Psoas muscle (tissue), 7 donors: ENCODE measurements at regions not wholly inside any gene's neighbourhood (a gene's known extent, or its start where the extent isn't known, plus 50 kb on each side); places are given as distances from the start of the nearest gene placed in this dataset.

Experiments
- ATAC-seq, 4 donors: fragments of 200-7000 bp; cut with Tn5 transposase; one replicate each; pipeline ENCODE4 v1.9.1; 2020; ENCODE audit warnings: moderate library complexity in 3 of 4, mild to moderate bottlenecking in 2 of 4
- DNase-seq, 2 donors: peaks; one replicate each; pipeline ENCODE4 v3.0.0-alpha.2; 2020
- H3K27ac ChIP-seq: fragments of 200-600 bp; one replicate; pipeline ENCODE4 v1.8.0; 2022
- H3K27me3 ChIP-seq, 3 donors: fragments of 200-600 bp in 1 of 3; one replicate each; pipeline versions ENCODE4 v1.6.1 to v1.8.0; 2013 to 2022; ENCODE audit warnings: low read length in 2 of 3, mild to moderate bottlenecking in 2 of 3, moderate library complexity in 1 of 3; ENCODE audit not compliant: insufficient read depth in 3 of 3
- H3K36me3 ChIP-seq, 2 donors: fragments of 200-600 bp in 1 of 2; one replicate each; pipeline versions ENCODE4 v1.6.1 to v1.8.0; 2013 to 2022; ENCODE audit warnings: low read depth in 1 of 2, mild to moderate bottlenecking in 1 of 2, moderate library complexity in 1 of 2; ENCODE audit not compliant: insufficient read depth in 1 of 2
- H3K4me1 ChIP-seq: fragments of 200-600 bp; one replicate; pipeline ENCODE4 v1.8.0; 2022
- H3K4me3 ChIP-seq: fragments of 200-600 bp; one replicate; pipeline ENCODE4 v1.8.0; 2022; ENCODE audit warnings: mild to moderate bottlenecking
- H3K9me3 ChIP-seq: fragments of 200-600 bp; one replicate; pipeline ENCODE4 v1.8.0; 2022
- CTCF ChIP-seq: fragments of 200-600 bp; IDR thresholded peaks from one replicate; pipeline ENCODE4 v1.8.0; 2022; ENCODE audit warnings: antibody characterized with exemption
- WGBS, 3 donors: extraction: QIAGEN DNeasy Blood & Tissue Kit; methylation state at CpG; one replicate each; pipeline versions ENCODE4 v1.1.6 to v1.1.7; 2013; 5-methylcytosine and 5-hydroxymethylcytosine counted together
- intact Hi-C, 2 donors: fragments of 100-400 bp; cut with DNase I; formaldehyde crosslinking; loops; one replicate each; pipeline versions ENCODE4 v1.11.0 to v1.14.2; 2022
- donor health status: healthy with polysubstance abuse.
- donor health status: DM: no; HTN: no; CAD: no; lungs with moderate emphysema.
- donor health status: Bipolar disorder and iron deficiency.
- donor health status: healthy.
- donor health status: DM: yes; HTN: yes; CAD: no.
- donor health status: DM: no; HTN: no; CAD: no.
- donor health status: DM: yes; HTN: yes; CAD: no.

- ATAC-seq = no peak
- no peak for TF ChIP-seq CTCF
- Histone ChIP-seq H3K9me3 (no peaks in the 10 kb centered on the region), H3K36me3 (no peaks in the 10 kb centered on the region), H3K27me3 (no peaks in the 10 kb centered on the region), H3K4me3 (no peak overlapping the region), H3K4me1 (no peaks in the 10 kb centered on the region), H3K27ac (no peak overlapping the region)
- intact Hi-C loops = no loop called here
- DNase-seq = no peak
- WGBS, 3 donors = 77 to 82% (median 78%) methylated on average over 4 of the region's 4 CpGs
Observed at GRCh38 chr6:102417368-102417998, 1024.0 kb downstream of the GRIK2 start.

- 68 to 82% (median 78%) methylated on average over 1 of the region's 1 CpG for WGBS, 3 donors
- H3K4me3 ChIP-seq = no peak overlapping the region
- ATAC-seq (no peak), DNase-seq (no peak)
- H3K27ac ChIP-seq = no peak overlapping the region
- no peaks in the 10 kb centered on the region for H3K9me3 ChIP-seq
- no peaks in the 10 kb centered on the region for H3K4me1 ChIP-seq
- TF ChIP-seq CTCF = no peak
- H3K27me3 ChIP-seq = no peaks in the 10 kb centered on the region
- H3K36me3 ChIP-seq = no peaks in the 10 kb centered on the region
- intact Hi-C loops = no loop called here
Observed at GRCh38 chr6:102415891-102416290, 1022.4 kb downstream of the GRIK2 start.

GRCh38 chr6:102411796-102412195 is 1018.3 kb downstream of the GRIK2 start:
- WGBS, 3 donors = 37 to 49% (median 40%) methylated on average over 3 of the region's 3 CpGs
- ATAC-seq (no peak), DNase-seq (no peak)
- Histone ChIP-seq H3K9me3 (no peaks in the 10 kb centered on the region), H3K36me3 (no peaks in the 10 kb centered on the region), H3K27ac (no peak overlapping the region), H3K27me3 (no peaks in the 10 kb centered on the region), H3K4me1 (no peaks in the 10 kb centered on the region), H3K4me3 (no peak overlapping the region)
- TF ChIP-seq CTCF = no peak
- intact Hi-C loops = no loop called here

- no peak overlapping the region for H3K27ac ChIP-seq
- intact Hi-C loops = no loop called here
- no peaks in the 10 kb centered on the region for H3K36me3 ChIP-seq
- no peak overlapping the region for H3K4me3 ChIP-seq
- H3K9me3 ChIP-seq = no peaks in the 10 kb centered on the region
- TF ChIP-seq CTCF = no peak
- WGBS, 3 donors = 72 to 92% (median 82%) methylated on average over 4 of the region's 4 CpGs
- DNase-seq = no peak
- no peaks in the 10 kb centered on the region for H3K4me1 ChIP-seq
- H3K27me3 ChIP-seq = no peaks in the 10 kb centered on the region
- no peak for ATAC-seq
Observed at GRCh38 chr6:102407886-102408741, 1014.6 kb downstream of the GRIK2 start.
